Mucosa of descending colon (tissue), 3 donors: ENCODE measurements at regions not wholly inside any gene's neighbourhood (a gene's known extent, or its start where the extent isn't known, plus 50 kb on each side); places are given as distances from the start of the nearest gene placed in this dataset.

ENCODE experiments used
- ATAC-seq: fragments of 200-7000 bp; cut with Tn5 transposase; one replicate; pipeline ENCODE4 v1.9.1; 2020; ENCODE audit warnings: mild to moderate bottlenecking, moderate library complexity
- DNase-seq, 3 donors: peaks; one replicate each; pipeline ENCODE4 v3.0.0-alpha.2; 2020
- H3K36me3 ChIP-seq: fragments of 200-600 bp; one replicate; pipeline ENCODE4 v1.8.0; 2021; ENCODE audit warnings: low read depth, mild to moderate bottlenecking
- H3K4me1 ChIP-seq: fragments of 200-600 bp; one replicate; pipeline ENCODE4 v1.8.0; 2021; ENCODE audit warnings: low read depth, mild to moderate bottlenecking
- H3K4me3 ChIP-seq: fragments of 200-600 bp; one replicate; pipeline ENCODE4 v1.8.0; 2021; ENCODE audit warnings: mild to moderate bottlenecking
- H3K9me3 ChIP-seq: fragments of 200-600 bp; one replicate; pipeline ENCODE4 v1.8.0; 2021; ENCODE audit warnings: mild to moderate bottlenecking
- CTCF ChIP-seq: fragments of 200-600 bp; IDR thresholded peaks from one replicate; pipeline ENCODE4 v1.8.0; 2022; ENCODE audit warnings: antibody characterized with exemption, mild to moderate bottlenecking
- intact Hi-C, 2 donors: fragments of 100-400 bp; cut with DNase I in 1 of 2; cut with micrococcal nuclease in 1 of 2; formaldehyde crosslinking; loops; one replicate each; pipeline versions ENCODE4 v1.11.0 to v1.11.1; 2022; cut with DNase I, micrococcal nuclease
- donor health status: DM: no; HTN: no; CAD: no; lungs with moderate emphysema.
- donor health status: DM: no; HTN: no; CAD: no.
- donor health status: DM: no; HTN: yes; CAD: no.

GRCh38 chr6:53724501-53724900 is 58.9 kb upstream of the KLHL31 start:
- no peak overlapping the region for H3K4me3 ChIP-seq
- peaks cover 6% of the 10 kb centered on the region for H3K4me1 ChIP-seq
- H3K9me3 ChIP-seq = no peaks in the 10 kb centered on the region
- no peak for DNase-seq
- no peak for ATAC-seq
- TF ChIP-seq CTCF = no peak
- intact Hi-C loops = loop anchor here in 1 of 2 donors (5.0 kb wide), 1 partner anchor 552 kb away; no protein-coding TSS in a partner anchor
- H3K36me3 ChIP-seq = no peaks in the 10 kb centered on the region

- ATAC-seq = no peak
- no peak for DNase-seq
- TF ChIP-seq CTCF = no peak
- Histone ChIP-seq H3K36me3 (no peaks in the 10 kb centered on the region), H3K4me1 (peaks cover 3% of the 10 kb centered on the region), H3K9me3 (no peaks in the 10 kb centered on the region), H3K4me3 (no peak overlapping the region)
- intact Hi-C loops = loop anchor here in 1 of 2 donors (5.0 kb wide), 1 partner anchor 551 kb away; no protein-coding TSS in a partner anchor
Observed at GRCh38 chr6:53723331-53723730, 57.8 kb upstream of the KLHL31 start.

GRCh38 chr6:53721766-53722165 is 56.2 kb upstream of the KLHL31 start:
- TF ChIP-seq CTCF = no peak
- H3K4me1 ChIP-seq = peaks cover 3% of the 10 kb centered on the region
- DNase-seq = no peak
- H3K36me3 ChIP-seq = no peaks in the 10 kb centered on the region
- ATAC-seq = no peak
- H3K4me3 ChIP-seq = no peak overlapping the region
- no peaks in the 10 kb centered on the region for H3K9me3 ChIP-seq
- intact Hi-C loops = loop anchor here in 1 of 2 donors (5.0 kb wide), 1 partner anchor 549 kb away; no protein-coding TSS in a partner anchor

- H3K9me3 ChIP-seq = no peaks in the 10 kb centered on the region
- peak; percentile 74 for TF ChIP-seq CTCF
- no peaks in the 10 kb centered on the region for H3K36me3 ChIP-seq
- H3K4me1 ChIP-seq = no peaks in the 10 kb centered on the region
- no peak overlapping the region for H3K4me3 ChIP-seq
- DNase-seq (peak in 1 of 3 donors; percentile 74), ATAC-seq (peak; percentile 95)
- intact Hi-C loops = no loop called here
Observed at GRCh38 chr6:53718597-53719460, 53.3 kb upstream of the KLHL31 start.

GRCh38 chr6:53717566-53717965 is 52.0 kb upstream of the KLHL31 start:
- ATAC-seq (peak; percentile 75), DNase-seq (no peak)
- Histone ChIP-seq H3K4me3 (no peak overlapping the region), H3K9me3 (no peaks in the 10 kb centered on the region), H3K4me1 (no peaks in the 10 kb centered on the region), H3K36me3 (no peaks in the 10 kb centered on the region)
- intact Hi-C loops = no loop called here
- no peak for TF ChIP-seq CTCF
